Esophagus squamous epithelium (tissue), 5 donors: ENCODE measurements at regions not wholly inside any gene's neighbourhood (a gene's known extent, or its start where the extent isn't known, plus 50 kb on each side); places are given as distances from the start of the nearest gene placed in this dataset.

Experiments
- DNase-seq: peaks from one replicate; lab custom pipeline; 2025; lab: John Stamatoyannopoulos, UW
- H3K27ac ChIP-seq, 4 donors: fragments of 200-600 bp; sonication (generic); one replicate each; pipeline ENCODE4 v1.5.1; 2016 to 2019; ENCODE audit warnings: mild to moderate bottlenecking in 1 of 4
- H3K27me3 ChIP-seq, 4 donors: fragments of 200-600 bp; sonication (generic); 1 replicate in 3 of 4; 2 replicates in 1 of 4; pipeline versions ENCODE4 v1.5.1 to v1.6.0; 2017 to 2021; ENCODE audit warnings: antibody characterized with exemption in 1 of 4
- H3K36me3 ChIP-seq, 3 donors: fragments of 200-600 bp; sonication (generic); one replicate each; pipeline ENCODE4 v1.5.1; 2016 to 2019
- H3K4me1 ChIP-seq, 3 donors: fragments of 200-600 bp; sonication (generic); one replicate each; pipeline ENCODE4 v1.5.1; 2017 to 2019
- H3K4me3 ChIP-seq, 4 donors: fragments of 200-600 bp; sonication (generic); 1 replicate in 3 of 4; 2 replicates in 1 of 4; pipeline ENCODE4 v1.5.1; 2016 to 2019; ENCODE audit warnings: mild to moderate bottlenecking in 2 of 4, moderate library complexity in 1 of 4
- H3K9me3 ChIP-seq, 3 donors: fragments of 200-600 bp; sonication (generic); one replicate each; pipeline ENCODE4 v1.5.1; 2016 to 2019
- CTCF ChIP-seq, 6 experiments: fragments of 450-650 bp in 4 of 6; fragments of 200-600 bp in 2 of 6; sonication (generic) in 2 of 6; IDR thresholded peaks; one replicate each; pipeline ENCODE4 v1.5.1; 2016 to 2019; ENCODE audit warnings: antibody characterized with exemption in 6 of 6, mild to moderate bottlenecking in 4 of 6, moderate library complexity in 4 of 6
- POLR2A ChIP-seq, 4 donors: fragments of 450-650 bp; IDR thresholded peaks; one replicate each; pipeline ENCODE4 v1.6.1; 2017; ENCODE audit warnings: antibody characterized with exemption in 4 of 4, mild to moderate bottlenecking in 4 of 4, moderate library complexity in 3 of 4
- WGBS, 2 donors: methylation state at CpG; one replicate each; pipeline ENCODE4 v1.1.5; 2018; 5-methylcytosine and 5-hydroxymethylcytosine counted together
- intact Hi-C: fragments of 100-400 bp; cut with DNase I; formaldehyde crosslinking; loops from one replicate; pipeline ENCODE4 v1.15.0; 2022
- donor health status: DM: yes; HTN: yes; CAD: no.

GRCh38 chr12:115343601-115344000, 659.6 kb upstream of the TBX3 start:
- Histone ChIP-seq H3K27ac (no peak overlapping the region), H3K36me3 (no peaks in the 10 kb centered on the region), H3K4me1 (peaks cover 0 to 12% (median 7%) of the 10 kb centered on the region in 3 donors), H3K27me3 (no peaks in the 10 kb centered on the region), H3K4me3 (no peak overlapping the region), H3K9me3 (no peaks in the 10 kb centered on the region)
- TF ChIP-seq POLR2A (IDR thresholded peaks at IDR 0.05) = no peak
- no peak for TF ChIP-seq CTCF (IDR thresholded peaks at IDR 0.05)
- DNase-seq = no peak
- WGBS, 2 donors = 80 to 86% methylated on average over 5 of the region's 5 CpGs
- intact Hi-C loops = no loop called here

GRCh38 chr12:115343008-115343407, 659.0 kb upstream of the TBX3 start:
- no peak for DNase-seq
- H3K27ac ChIP-seq = no peak overlapping the region
- H3K27me3 ChIP-seq = no peaks in the 10 kb centered on the region
- peaks cover 0 to 12% (median 7%) of the 10 kb centered on the region in 3 donors for H3K4me1 ChIP-seq
- TF ChIP-seq POLR2A (IDR thresholded peaks at IDR 0.05) = no peak
- no peak for TF ChIP-seq CTCF (IDR thresholded peaks at IDR 0.05)
- 87 to 98% methylated on average over 2 of the region's 2 CpGs for WGBS, 2 donors
- no peaks in the 10 kb centered on the region for H3K9me3 ChIP-seq
- no peak overlapping the region for H3K4me3 ChIP-seq
- no peaks in the 10 kb centered on the region for H3K36me3 ChIP-seq
- intact Hi-C loops = no loop called here

- Histone ChIP-seq H3K27me3 (no peaks in the 10 kb centered on the region), H3K4me3 (no peak overlapping the region), H3K4me1 (peaks cover 0 to 26% (median 16%) of the 10 kb centered on the region in 3 donors), H3K9me3 (no peaks in the 10 kb centered on the region), H3K36me3 (no peaks in the 10 kb centered on the region), H3K27ac (peak overlapping the region in 3 of 4 donors; percentile 66 to 73 (median 71))
- no peak for DNase-seq
- 14 to 18% methylated on average over 4 to 6 of the region's 6 CpGs for WGBS, 2 donors
- intact Hi-C loops = no loop called here
- TF ChIP-seq POLR2A (IDR thresholded peaks at IDR 0.05) = no peak
- TF ChIP-seq CTCF (IDR thresholded peaks at IDR 0.05) = no peak
Measured at GRCh38 chr12:115341442-115341841, 657.5 kb upstream of the TBX3 start.

DNA sequence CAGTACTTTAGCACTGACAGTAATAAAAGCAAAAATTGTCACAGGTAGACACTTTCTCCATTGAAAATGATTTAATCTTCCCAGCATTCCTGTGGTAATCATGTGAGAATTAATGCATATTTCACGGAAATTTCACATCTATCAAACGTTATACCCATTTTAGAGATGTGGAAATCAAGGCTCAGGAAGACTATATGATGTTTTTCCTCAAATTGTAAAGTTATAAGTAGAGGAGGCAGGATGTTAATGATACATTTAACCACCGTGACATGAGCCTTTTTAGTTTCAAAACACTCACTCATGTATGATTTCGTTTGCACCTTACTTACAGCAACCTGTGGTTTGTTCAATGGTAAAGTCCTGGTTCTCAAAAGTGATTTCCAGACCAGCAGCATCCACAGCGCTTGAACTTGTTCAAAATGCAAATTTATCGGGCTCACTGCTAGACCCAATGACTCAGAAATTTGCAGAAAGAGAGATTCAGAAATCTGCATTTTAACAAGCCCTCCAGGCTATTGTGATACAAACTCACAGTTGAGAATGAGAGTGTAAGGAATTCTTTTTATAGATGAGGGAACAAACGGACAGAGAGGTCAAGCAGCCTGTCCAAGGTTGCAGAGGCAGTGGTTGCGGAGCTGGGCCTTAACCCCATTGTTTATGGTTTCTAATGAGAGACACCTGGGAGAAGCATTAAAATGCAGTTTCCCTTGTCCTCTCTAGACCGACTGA, 654.8 kb upstream of the TBX3 start:
- Histone ChIP-seq H3K36me3 (no peaks in the 10 kb centered on the region), H3K27ac (peak overlapping the region in 3 of 4 donors; percentile 42 to 65 (median 42)), H3K4me3 (no peak overlapping the region), H3K27me3 (no peaks in the 10 kb centered on the region), H3K4me1 (peaks cover 5 to 44% (median 23%) of the 10 kb centered on the region in 3 donors), H3K9me3 (no peaks in the 10 kb centered on the region)
- no peak for DNase-seq
- TF ChIP-seq CTCF (IDR thresholded peaks at IDR 0.05) (no peak), POLR2A (IDR thresholded peaks at IDR 0.05) (no peak)
- 49 to 60% methylated on average over 9 of the region's 9 CpGs for WGBS, 2 donors
- intact Hi-C loops = no loop called here

DNA sequence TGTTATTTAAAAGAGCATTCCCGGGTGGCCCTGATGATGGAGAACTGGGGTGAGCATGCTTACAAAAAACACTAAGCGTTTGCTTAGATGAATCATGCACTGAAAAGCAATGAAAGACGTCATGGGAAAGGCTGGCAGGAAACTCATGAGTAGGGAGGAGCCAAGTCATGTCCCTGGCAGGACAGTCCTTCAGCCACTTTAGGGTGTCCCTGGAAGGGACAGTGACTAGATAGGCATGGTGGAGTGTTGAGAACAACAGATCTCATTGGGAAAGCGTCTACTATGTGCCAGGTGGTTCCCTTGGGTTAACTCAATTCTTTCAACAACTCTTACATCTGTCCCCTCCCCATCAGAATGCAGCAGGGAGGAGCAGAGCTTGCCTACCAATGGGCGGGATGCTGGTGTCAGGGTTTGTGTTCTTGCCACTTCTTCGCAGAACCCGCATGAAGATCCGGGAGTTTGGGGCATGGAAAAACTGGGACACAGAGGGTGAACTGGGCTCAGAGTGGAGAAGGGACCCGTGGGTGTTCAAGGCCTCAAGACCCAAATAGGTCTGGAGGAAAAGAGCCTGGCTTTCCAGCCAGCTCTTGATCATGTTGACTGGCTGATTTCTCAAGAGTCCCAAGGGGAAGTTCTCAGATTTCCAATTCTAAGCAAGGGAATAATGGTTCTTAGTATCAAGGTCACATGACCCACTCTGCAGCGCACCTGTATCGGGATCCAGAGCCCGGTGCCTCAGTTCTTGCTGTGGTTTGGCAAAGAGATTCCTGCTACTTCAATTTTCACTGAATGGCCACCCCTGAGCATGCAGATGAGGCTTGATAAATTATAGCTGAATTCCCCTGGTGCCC, 653.9 kb upstream of the TBX3 start:
- no peak overlapping the region for H3K4me3 ChIP-seq
- H3K4me1 ChIP-seq = peaks cover 5 to 44% (median 23%) of the 10 kb centered on the region in 3 donors
- DNase-seq = no peak
- peak overlapping the region in 3 of 4 donors; percentile 64 to 67 (median 65) for H3K27ac ChIP-seq
- WGBS, 2 donors = 59 to 73% methylated on average over 12 of the region's 12 CpGs
- no peaks in the 10 kb centered on the region for H3K9me3 ChIP-seq
- intact Hi-C loops = no loop called here
- no peaks in the 10 kb centered on the region for H3K36me3 ChIP-seq
- TF ChIP-seq POLR2A (IDR thresholded peaks at IDR 0.05) (no peak), CTCF (IDR thresholded peaks at IDR 0.05) (no peak)
- H3K27me3 ChIP-seq = peaks cover 0 to 4% (median 0%) of the 10 kb centered on the region in 4 donors
